Activated CD4-positive, alpha-beta T cell treated with anti-CD3 and anti-CD28 coated beads for 36 hours (primary cell): ENCODE measurements at regions not wholly inside any gene's neighbourhood (a gene's known extent, or its start where the extent isn't known, plus 50 kb on each side); places are given as distances from the start of the nearest gene placed in this dataset.
"Not testable (repeated sequence)": the region's sequence is repeated elsewhere in the genome, so short reads cannot be mapped to it uniquely, and the experiment has no call there.

Experiments used
- ATAC-seq: fragments of 200-7000 bp; cut with Tn5 transposase; one replicate; pipeline ENCODE4 v1.10.0; 2021; ENCODE audit warnings: mild to moderate bottlenecking, moderate library complexity
- CTCF ChIA-PET: fragments of 350-600 bp; sonication (Branson Sonifier 250); formaldehyde crosslinking; loops from one replicate; lab custom pipeline; 2021; ENCODE audit warnings: antibody characterized with exemption; lab: Charles Lee
- POLR2A ChIA-PET: fragments of 350-600 bp; sonication (Branson Sonifier 250); formaldehyde crosslinking; loops from one replicate; lab custom pipeline; 2021; ENCODE audit warnings: antibody characterized with exemption, inconsistent platforms; lab: Charles Lee
- DNase-seq: peaks from one replicate; pipeline ENCODE4 v3.0.0-alpha.2; 2020
- H3K27ac Mint-ChIP-seq: one replicate; pipeline ENCODE4 v1.8.0; 2021; ENCODE audit warnings: mixed read lengths
- H3K27me3 Mint-ChIP-seq: one replicate; pipeline ENCODE4 v1.8.0; 2021; ENCODE audit warnings: mixed read lengths
- H3K36me3 Mint-ChIP-seq: one replicate; pipeline ENCODE4 v1.8.0; 2021; ENCODE audit warnings: low read depth, mixed read lengths
- H3K4me1 Mint-ChIP-seq: one replicate; pipeline ENCODE4 v1.8.0; 2021; ENCODE audit warnings: mixed read lengths
- H3K4me3 Mint-ChIP-seq: one replicate; pipeline ENCODE4 v1.8.0; 2021; ENCODE audit warnings: mild to moderate bottlenecking, moderate library complexity, mixed read lengths
- H3K9me3 Mint-ChIP-seq: one replicate; pipeline ENCODE4 v1.8.0; 2021; ENCODE audit warnings: low read depth, mixed read lengths
- intact Hi-C, 2 experiments: fragments of 100-400 bp; cut with DNase I in 1 of 2; cut with micrococcal nuclease in 1 of 2; formaldehyde crosslinking; loops; one replicate each; pipeline versions ENCODE4 v1.14.2 to v1.15.1; 2022 to 2024; cut with DNase I, micrococcal nuclease

GRCh38 chr2:91766349-91767048 is 3075.0 kb downstream of the RPIA start:
- intact Hi-C loops, H3K36me3 Mint-ChIP-seq, H3K27ac Mint-ChIP-seq, CTCF ChIA-PET, H3K27me3 Mint-ChIP-seq, H3K4me3 Mint-ChIP-seq, POLR2A ChIA-PET, ATAC-seq, H3K9me3 Mint-ChIP-seq, H3K4me1 Mint-ChIP-seq: not testable (repeated sequence)
- peak; percentile 9 for DNase-seq

GRCh38 chr2:91768301-91768700 is 3076.8 kb downstream of the RPIA start:
- DNase-seq, H3K27ac Mint-ChIP-seq, ATAC-seq, POLR2A ChIA-PET, intact Hi-C loops, H3K9me3 Mint-ChIP-seq, H3K36me3 Mint-ChIP-seq, H3K4me1 Mint-ChIP-seq, H3K27me3 Mint-ChIP-seq, CTCF ChIA-PET, H3K4me3 Mint-ChIP-seq: not testable (repeated sequence)

- DNase-seq, H3K9me3 Mint-ChIP-seq, H3K27ac Mint-ChIP-seq, H3K36me3 Mint-ChIP-seq, intact Hi-C loops, POLR2A ChIA-PET, H3K4me1 Mint-ChIP-seq, H3K27me3 Mint-ChIP-seq, CTCF ChIA-PET, H3K4me3 Mint-ChIP-seq, ATAC-seq: not testable (repeated sequence)
Observed at GRCh38 chr2:91768997-91769396, 3077.5 kb downstream of the RPIA start.

GRCh38 chr2:91770046-91770575 is 3078.6 kb downstream of the RPIA start:
- ATAC-seq, CTCF ChIA-PET, intact Hi-C loops, H3K27ac Mint-ChIP-seq, H3K9me3 Mint-ChIP-seq, H3K4me1 Mint-ChIP-seq, DNase-seq, H3K27me3 Mint-ChIP-seq, H3K36me3 Mint-ChIP-seq, H3K4me3 Mint-ChIP-seq: not testable (repeated sequence)
- POLR2A ChIA-PET = interaction anchor here (0.6 kb wide), 1 partner anchor 81 kb away, joined by 4 read pairs; no protein-coding TSS in a partner anchor

GRCh38 chr2:91771604-91772003 is 3080.1 kb downstream of the RPIA start:
- ATAC-seq, H3K27ac Mint-ChIP-seq, H3K36me3 Mint-ChIP-seq, POLR2A ChIA-PET, DNase-seq, intact Hi-C loops, H3K4me3 Mint-ChIP-seq, H3K4me1 Mint-ChIP-seq, CTCF ChIA-PET, H3K9me3 Mint-ChIP-seq, H3K27me3 Mint-ChIP-seq: not testable (repeated sequence)

GRCh38 chr2:91772240-91772937 is 3080.9 kb downstream of the RPIA start:
- intact Hi-C loops, DNase-seq, H3K4me3 Mint-ChIP-seq, CTCF ChIA-PET, ATAC-seq, H3K27me3 Mint-ChIP-seq, H3K4me1 Mint-ChIP-seq, H3K9me3 Mint-ChIP-seq, H3K36me3 Mint-ChIP-seq, H3K27ac Mint-ChIP-seq, POLR2A ChIA-PET: not testable (repeated sequence)

- POLR2A ChIA-PET, H3K9me3 Mint-ChIP-seq, ATAC-seq, DNase-seq, H3K4me1 Mint-ChIP-seq, intact Hi-C loops, CTCF ChIA-PET, H3K27ac Mint-ChIP-seq, H3K36me3 Mint-ChIP-seq, H3K27me3 Mint-ChIP-seq, H3K4me3 Mint-ChIP-seq: not testable (repeated sequence)
Observed at GRCh38 chr2:91773810-91774209, 3082.3 kb downstream of the RPIA start.

GRCh38 chr2:91775193-91775592 is 3083.7 kb downstream of the RPIA start:
- ATAC-seq, DNase-seq, H3K27me3 Mint-ChIP-seq: not testable (repeated sequence)

GRCh38 chr2:91780324-91780723 is 3088.9 kb downstream of the RPIA start:
- not testable (repeated sequence) for H3K9me3 Mint-ChIP-seq, ATAC-seq

More at GRCh38 chr2:91775193-91775592, 3083.7 kb downstream of the RPIA start:
- H3K36me3 Mint-ChIP-seq, H3K4me3 Mint-ChIP-seq, H3K4me1 Mint-ChIP-seq, H3K9me3 Mint-ChIP-seq, CTCF ChIA-PET, POLR2A ChIA-PET, intact Hi-C loops, H3K27ac Mint-ChIP-seq: not testable (repeated sequence)

GRCh38 chr2:91809391-91809790 is 3061.8 kb upstream of the TEKT4 start:
- intact Hi-C loops, H3K4me1 Mint-ChIP-seq, H3K27me3 Mint-ChIP-seq, H3K4me3 Mint-ChIP-seq, ATAC-seq, POLR2A ChIA-PET, CTCF ChIA-PET, H3K9me3 Mint-ChIP-seq, H3K36me3 Mint-ChIP-seq, H3K27ac Mint-ChIP-seq: not testable (repeated sequence)
- peak; percentile 3 for DNase-seq

More at GRCh38 chr2:91780324-91780723, 3088.9 kb downstream of the RPIA start:
- H3K36me3 Mint-ChIP-seq, intact Hi-C loops, H3K4me1 Mint-ChIP-seq, H3K4me3 Mint-ChIP-seq, CTCF ChIA-PET, DNase-seq, H3K27ac Mint-ChIP-seq, POLR2A ChIA-PET, H3K27me3 Mint-ChIP-seq: not testable (repeated sequence)

GRCh38 chr2:91839904-91840868 is 3031.0 kb upstream of the TEKT4 start:
- H3K36me3 Mint-ChIP-seq = no peaks in the 10 kb centered on the region
- H3K27me3 Mint-ChIP-seq = peaks cover 16% of the 10 kb centered on the region
- POLR2A ChIA-PET = no interaction called here
- H3K4me1 Mint-ChIP-seq = peaks cover 3% of the 10 kb centered on the region
- H3K27ac Mint-ChIP-seq = no peak overlapping the region
- H3K4me3 Mint-ChIP-seq = no peak overlapping the region
- no peak for ATAC-seq
- no peaks in the 10 kb centered on the region for H3K9me3 Mint-ChIP-seq
- intact Hi-C loops = no loop called here
- DNase-seq = no peak
- CTCF ChIA-PET = no interaction called here
